Transverse colon (tissue), 3 donors: ENCODE measurements at regions not wholly inside any gene's neighbourhood (a gene's known extent, or its start where the extent isn't known, plus 50 kb on each side); places are given as distances from the start of the nearest gene placed in this dataset.

Source experiments
- POLR2A ChIP-seq: fragments of 450-650 bp; IDR thresholded peaks from one replicate; pipeline ENCODE4 v1.6.1; 2016; ENCODE audit warnings: antibody characterized with exemption, mild to moderate bottlenecking, moderate library complexity
- TF ChIP-seq, protein P1 (sequence below), 5 experiments: fragments of 200-600 bp in 3 of 5; fragments of 450-650 bp in 2 of 5; sonication (generic) in 3 of 5; IDR thresholded peaks; 1 replicate in 2 of 5; 2 replicates in 3 of 5; pipeline ENCODE4 v1.5.1; 2016 to 2017; ENCODE audit warnings: antibody characterized with exemption in 5 of 5, inconsistent platforms in 3 of 5, mild to moderate bottlenecking in 2 of 5, moderate library complexity in 1 of 5

DNA sequence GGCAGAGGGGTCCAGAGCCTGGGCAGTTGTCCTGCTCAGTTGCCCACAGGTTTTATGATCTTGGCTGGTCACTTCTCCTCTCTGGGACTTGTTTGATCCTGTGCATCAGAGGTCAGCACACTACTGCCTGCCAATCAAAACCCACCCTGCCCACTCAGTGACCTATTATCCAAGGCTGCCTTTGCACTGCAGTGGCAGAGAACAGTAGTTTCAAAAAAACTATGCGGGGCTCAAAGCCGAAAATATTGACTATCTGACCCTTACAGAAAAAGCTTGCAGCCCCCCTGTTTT lies 218.2 kb downstream of the CYP26B1 start:
- TF ChIP-seq, protein P1, sequence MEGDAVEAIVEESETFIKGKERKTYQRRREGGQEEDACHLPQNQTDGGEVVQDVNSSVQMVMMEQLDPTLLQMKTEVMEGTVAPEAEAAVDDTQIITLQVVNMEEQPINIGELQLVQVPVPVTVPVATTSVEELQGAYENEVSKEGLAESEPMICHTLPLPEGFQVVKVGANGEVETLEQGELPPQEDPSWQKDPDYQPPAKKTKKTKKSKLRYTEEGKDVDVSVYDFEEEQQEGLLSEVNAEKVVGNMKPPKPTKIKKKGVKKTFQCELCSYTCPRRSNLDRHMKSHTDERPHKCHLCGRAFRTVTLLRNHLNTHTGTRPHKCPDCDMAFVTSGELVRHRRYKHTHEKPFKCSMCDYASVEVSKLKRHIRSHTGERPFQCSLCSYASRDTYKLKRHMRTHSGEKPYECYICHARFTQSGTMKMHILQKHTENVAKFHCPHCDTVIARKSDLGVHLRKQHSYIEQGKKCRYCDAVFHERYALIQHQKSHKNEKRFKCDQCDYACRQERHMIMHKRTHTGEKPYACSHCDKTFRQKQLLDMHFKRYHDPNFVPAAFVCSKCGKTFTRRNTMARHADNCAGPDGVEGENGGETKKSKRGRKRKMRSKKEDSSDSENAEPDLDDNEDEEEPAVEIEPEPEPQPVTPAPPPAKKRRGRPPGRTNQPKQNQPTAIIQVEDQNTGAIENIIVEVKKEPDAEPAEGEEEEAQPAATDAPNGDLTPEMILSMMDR (IDR thresholded peaks at IDR 0.05), result no peak
- TF ChIP-seq POLR2A, result no peak
